ENCODE measurements at regions not wholly inside any gene's neighbourhood (a gene's known extent, or its start where the extent isn't known, plus 50 kb on each side); places are given as distances from the start of the nearest gene placed in this dataset.

GRCh38 chr1:80447526-80447925 is 1353.2 kb upstream of the ADGRL2 start:
- TF ChIP-seq CTCF (IDR thresholded peaks at IDR 0.05; ENCODE audit: poor library complexity, severe bottlenecking), result no peak
- no peak for TF ChIP-seq REST (IDR thresholded peaks at IDR 0.05; ENCODE audit: borderline replicate concordance)
- peak; percentile 63 for TF ChIP-seq POLR2AphosphoS5 (IDR thresholded peaks at IDR 0.05)
- TF ChIP-seq EP300 (conservative IDR thresholded peaks at IDR 0.05; ENCODE audit: poor library complexity, severe bottlenecking), result peak; percentile 92

Measured in neural cell (in vitro differentiated cells).